Ammon's horn (tissue), 1 donor: ENCODE measurements at regions not wholly inside any gene's neighbourhood (a gene's known extent, or its start where the extent isn't known, plus 50 kb on each side); places are given as distances from the start of the nearest gene placed in this dataset.

Experiments used
- DNase-seq: peaks from one replicate; pipeline ENCODE4 v3.0.0-alpha.2; 2016; ENCODE audit warnings: low spot score

- DNase-seq, result no peak
Observed at GRCh38 chr2:64369706-64370105, 84.3 kb upstream of the LGALSL start.

- DNase-seq, result no peak
Observed at GRCh38 chr2:64371727-64372126, 82.2 kb upstream of the LGALSL start.

- no peak for DNase-seq
Observed at GRCh38 chr2:64374686-64375085, 79.3 kb upstream of the LGALSL start.

GRCh38 chr2:64376926-64377325, 77.0 kb upstream of the LGALSL start:
- no peak for DNase-seq

- DNase-seq, result no peak
Observed at GRCh38 chr2:64379186-64379585, 74.8 kb upstream of the LGALSL start.

- no peak for DNase-seq
Observed at GRCh38 chr2:64380853-64381527, 73.0 kb upstream of the LGALSL start.

- peak; percentile 53 for DNase-seq
Observed at GRCh38 chr2:64383016-64383591, 70.9 kb upstream of the LGALSL start.

- no peak for DNase-seq
Observed at GRCh38 chr2:64383881-64384280, 70.1 kb upstream of the LGALSL start.

- no peak for DNase-seq
Observed at GRCh38 chr2:64386676-64387075, 67.3 kb upstream of the LGALSL start.

- DNase-seq, result no peak
Observed at GRCh38 chr2:64390586-64390985, 63.4 kb upstream of the LGALSL start.

- DNase-seq, result no peak
Observed at GRCh38 chr2:64391424-64391823, 62.5 kb upstream of the LGALSL start.

- DNase-seq, result no peak
Observed at GRCh38 chr2:64391940-64392339, 62.0 kb upstream of the LGALSL start.

- no peak for DNase-seq
Observed at GRCh38 chr2:64392529-64392928, 61.4 kb upstream of the LGALSL start.

GRCh38 chr2:64393383-64394010, 60.5 kb upstream of the LGALSL start:
- DNase-seq, result no peak

- no peak for DNase-seq
Observed at GRCh38 chr2:64394153-64394552, 59.8 kb upstream of the LGALSL start.

- DNase-seq, result no peak
Observed at GRCh38 chr2:64396001-64396400, 58.0 kb upstream of the LGALSL start.

GRCh38 chr2:64396551-64396950, 57.4 kb upstream of the LGALSL start:
- no peak for DNase-seq

- DNase-seq, result no peak
Observed at GRCh38 chr2:64398516-64399129, 55.3 kb upstream of the LGALSL start.

GRCh38 chr2:64399521-64399920, 54.4 kb upstream of the LGALSL start:
- no peak for DNase-seq

- DNase-seq, result no peak
Observed at GRCh38 chr2:64400105-64400728, 53.7 kb upstream of the LGALSL start.

- DNase-seq, result no peak
Observed at GRCh38 chr2:64400733-64401528, 53.0 kb upstream of the LGALSL start.

- no peak for DNase-seq
Observed at GRCh38 chr2:64401529-64401880, 52.5 kb upstream of the LGALSL start.
